Hindlimb muscle (tissue), 1 donor: ENCODE measurements at regions not wholly inside any gene's neighbourhood (a gene's known extent, or its start where the extent isn't known, plus 50 kb on each side); places are given as distances from the start of the nearest gene placed in this dataset.
"Not testable (repeated sequence)": the region's sequence is repeated elsewhere in the genome, so short reads cannot be mapped to it uniquely, and the experiment has no call there.

ENCODE experiments used
- DNase-seq: peaks from one replicate; pipeline ENCODE4 v3.0.0-alpha.2; 2013

- no peak for DNase-seq
These were observed 94.3 kb downstream of the ASB1 start for GRCh38 chr2:238521002-238521401.

- DNase-seq: no peak
These were observed 95.1 kb downstream of the ASB1 start for GRCh38 chr2:238521870-238522269.

- peak; percentile 69 for DNase-seq
These were observed 96.7 kb downstream of the ASB1 start for GRCh38 chr2:238523158-238524110.

- DNase-seq: no peak
These were observed 97.8 kb downstream of the ASB1 start for GRCh38 chr2:238524426-238524983.

GRCh38 chr2:238525990-238526389 is 99.3 kb downstream of the ASB1 start:
- no peak for DNase-seq

- DNase-seq: no peak
These were observed 100.8 kb downstream of the ASB1 start for GRCh38 chr2:238527565-238527964.

GRCh38 chr2:238528953-238529781 is 102.4 kb downstream of the ASB1 start:
- no peak for DNase-seq

GRCh38 chr2:238531017-238531645 is 104.4 kb downstream of the ASB1 start:
- DNase-seq: not testable (repeated sequence)

GRCh38 chr2:238543732-238544131 is 117.0 kb downstream of the ASB1 start:
- not testable (repeated sequence) for DNase-seq

- DNase-seq: no peak
These were observed 122.3 kb downstream of the ASB1 start for GRCh38 chr2:238548902-238549462.

- no peak for DNase-seq
These were observed 123.1 kb downstream of the ASB1 start for GRCh38 chr2:238549866-238550265.

- DNase-seq: no peak
These were observed 124.4 kb downstream of the ASB1 start for GRCh38 chr2:238551091-238551490.

GRCh38 chr2:238552226-238552625 is 125.5 kb downstream of the ASB1 start:
- no peak for DNase-seq

GRCh38 chr2:238553159-238553558 is 126.4 kb downstream of the ASB1 start:
- no peak for DNase-seq

- no peak for DNase-seq
These were observed 128.0 kb downstream of the ASB1 start for GRCh38 chr2:238554468-238555315.

- no peak for DNase-seq
These were observed 129.2 kb downstream of the ASB1 start for GRCh38 chr2:238555786-238556542.

GRCh38 chr2:238557431-238557830 is 130.7 kb downstream of the ASB1 start:
- DNase-seq: no peak

- no peak for DNase-seq
These were observed 131.2 kb downstream of the ASB1 start for GRCh38 chr2:238557936-238558335.

- DNase-seq: no peak
These were observed 131.9 kb downstream of the ASB1 start for GRCh38 chr2:238558456-238559099.

GRCh38 chr2:238560234-238560633 is 133.5 kb downstream of the ASB1 start:
- DNase-seq: no peak
